MM.1S (cell line): ENCODE measurements at regions not wholly inside any gene's neighbourhood (a gene's known extent, or its start where the extent isn't known, plus 50 kb on each side); places are given as distances from the start of the nearest gene placed in this dataset.

ENCODE experiments used
- DNase-seq: peaks from one replicate; pipeline ENCODE4 v3.0.0-alpha.2; 2015
- H2AFZ ChIP-seq: fragments of 300-600 bp; sonication (generic); 2 replicates; pipeline ENCODE4 v1.6.0; 2016; ENCODE audit warnings: antibody characterized with exemption, low read length
- H3F3A ChIP-seq: fragments of 300-600 bp; sonication (generic); 2 replicates; pipeline ENCODE4 v1.6.1; 2016; ENCODE audit warnings: mild to moderate bottlenecking, antibody characterized with exemption, low read length, moderate library complexity, mixed read lengths; ENCODE audit not compliant: insufficient read depth
- H3K27ac ChIP-seq: fragments of 300-600 bp; sonication (generic); 2 replicates; pipeline ENCODE4 v1.5.1; 2016; ENCODE audit warnings: mild to moderate bottlenecking, low read length
- H3K27me3 ChIP-seq: fragments of 300-600 bp; sonication (generic); replicated peaks from 2 replicates; pipeline ENCODE4 v1.6.0; 2016; ENCODE audit warnings: low read length; ENCODE audit not compliant: insufficient read depth
- H3K36me3 ChIP-seq: fragments of 300-600 bp; sonication (generic); replicated peaks from 2 replicates; pipeline ENCODE4 v1.6.1; 2016; ENCODE audit warnings: mild to moderate bottlenecking, low read length, mixed read lengths; ENCODE audit not compliant: insufficient read depth
- H3K4me1 ChIP-seq: fragments of 300-600 bp; sonication (generic); 2 replicates; pipeline ENCODE4 v1.6.1; 2016; ENCODE audit warnings: low read length, mixed read lengths
- H3K4me2 ChIP-seq: fragments of 300-600 bp; sonication (generic); 2 replicates; pipeline ENCODE4 v1.6.0; 2016; ENCODE audit warnings: low read depth, low read length
- H3K4me3 ChIP-seq: fragments of 300-600 bp; sonication (generic); 2 replicates; pipeline ENCODE4 v1.5.1; 2016; ENCODE audit warnings: low read length, mixed read lengths
- H3K79me2 ChIP-seq: fragments of 300-600 bp; sonication (generic); 2 replicates; pipeline ENCODE4 v1.6.1; 2016; ENCODE audit warnings: mixed run types, low read length, mixed read lengths
- H3K9ac ChIP-seq: fragments of 300-600 bp; sonication (generic); 2 replicates; pipeline ENCODE4 v1.6.1; 2016; ENCODE audit warnings: low read length, mixed read lengths
- H3K9me2 ChIP-seq: fragments of 300-600 bp; sonication (generic); replicated peaks from 2 replicates; pipeline ENCODE4 v1.6.1; 2016; ENCODE audit warnings: mild to moderate bottlenecking, low read length, mixed read lengths; ENCODE audit not compliant: insufficient read depth
- H3K9me3 ChIP-seq: fragments of 300-600 bp; sonication (generic); replicated peaks from 2 replicates; pipeline ENCODE4 v1.6.1; 2016; ENCODE audit warnings: mild to moderate bottlenecking, low read length, mixed read lengths; ENCODE audit not compliant: insufficient read depth
- H4K20me1 ChIP-seq: fragments of 300-600 bp; sonication (generic); 2 replicates; pipeline ENCODE4 v1.6.1; 2016; ENCODE audit warnings: mild to moderate bottlenecking, low read length, moderate library complexity, mixed read lengths; ENCODE audit not compliant: insufficient read depth
- CTCF ChIP-seq: fragments of 300-600 bp; sonication (generic); IDR thresholded peaks from 2 replicates; pipeline ENCODE4 v1.5.1; 2016; ENCODE audit warnings: antibody characterized with exemption, low read length, mixed read lengths
- EZH2 ChIP-seq: fragments of 300-600 bp; sonication (generic); optimal IDR thresholded peaks from 2 replicates; pipeline ENCODE3; 2017; ENCODE audit warnings: low read depth, mild to moderate bottlenecking, antibody characterized with exemption, low read length, mixed read lengths
- EZH2phosphoT487 ChIP-seq: fragments of 300-600 bp; sonication (generic); IDR thresholded peaks from 2 replicates; pipeline ENCODE4 v1.6.1; 2018; ENCODE audit warnings: antibody characterized with exemption, low read length

GRCh38 chr1:199508072-199508471, 519.4 kb upstream of the NR5A2 start:
- Histone ChIP-seq H3K27ac (no peak overlapping the region), H3K9me2 (no peaks in the 10 kb centered on the region), H3K4me2 (no peak overlapping the region), H3K9ac (no peak overlapping the region), H3K9me3 (no peaks in the 10 kb centered on the region), H3K36me3 (no peaks in the 10 kb centered on the region), H3K4me3 (no peak overlapping the region), H3F3A (no peaks in the 10 kb centered on the region), H3K4me1 (no peaks in the 10 kb centered on the region), H2AFZ (no peak overlapping the region), H4K20me1 (no peaks in the 10 kb centered on the region), H3K27me3 (no peaks in the 10 kb centered on the region), H3K79me2 (no peaks in the 10 kb centered on the region)
- TF ChIP-seq EZH2phosphoT487 (no peak), EZH2 (no peak), CTCF (no peak)
- no peak for DNase-seq

DNA sequence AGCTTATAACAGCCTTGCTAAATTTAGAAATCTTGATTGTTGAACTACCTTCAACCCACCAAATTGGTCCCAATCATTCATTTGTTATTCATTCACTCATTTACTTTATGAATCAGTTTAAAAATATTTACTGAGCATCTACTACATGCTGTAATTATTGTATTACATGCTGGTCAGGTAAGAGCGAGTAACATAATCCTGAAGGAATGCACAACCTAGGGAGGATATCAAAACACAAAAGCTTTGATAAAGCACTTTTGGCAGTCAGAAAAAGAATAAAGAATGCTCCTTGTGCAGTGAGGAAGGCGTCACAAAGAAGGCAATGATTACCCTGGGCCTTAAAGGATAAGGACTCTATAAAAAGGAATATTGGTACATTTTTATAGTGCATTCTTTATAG, 518.9 kb upstream of the NR5A2 start:
- Histone ChIP-seq H3K27ac (no peak overlapping the region), H3K9me3 (no peaks in the 10 kb centered on the region), H3K9ac (no peak overlapping the region), H3F3A (no peaks in the 10 kb centered on the region), H3K4me1 (no peaks in the 10 kb centered on the region), H3K4me2 (no peak overlapping the region), H2AFZ (no peak overlapping the region), H3K4me3 (no peak overlapping the region), H3K79me2 (no peaks in the 10 kb centered on the region), H3K27me3 (no peaks in the 10 kb centered on the region), H3K9me2 (no peaks in the 10 kb centered on the region), H4K20me1 (no peaks in the 10 kb centered on the region), H3K36me3 (no peaks in the 10 kb centered on the region)
- no peak for DNase-seq
- TF ChIP-seq EZH2phosphoT487 (no peak), EZH2 (no peak), CTCF (no peak)

- no peak overlapping the region for H3K4me3 ChIP-seq
- no peak overlapping the region for H3K4me2 ChIP-seq
- H3K4me1 ChIP-seq: no peaks in the 10 kb centered on the region
- no peaks in the 10 kb centered on the region for H3K79me2 ChIP-seq
- no peaks in the 10 kb centered on the region for H3K9me2 ChIP-seq
- H3K36me3 ChIP-seq: no peaks in the 10 kb centered on the region
- no peaks in the 10 kb centered on the region for H3F3A ChIP-seq
- H3K9me3 ChIP-seq: no peaks in the 10 kb centered on the region
- no peak overlapping the region for H3K9ac ChIP-seq
- TF ChIP-seq EZH2phosphoT487 (no peak), EZH2 (no peak), CTCF (no peak)
- H3K27me3 ChIP-seq: no peaks in the 10 kb centered on the region
- no peak overlapping the region for H2AFZ ChIP-seq
- no peak overlapping the region for H3K27ac ChIP-seq
- no peak for DNase-seq
- no peaks in the 10 kb centered on the region for H4K20me1 ChIP-seq
Measured at GRCh38 chr1:199509456-199509855, 518.1 kb upstream of the NR5A2 start.
